COR-L47 (cell line): ENCODE measurements at regions not wholly inside any gene's neighbourhood (a gene's known extent, or its start where the extent isn't known, plus 50 kb on each side); places are given as distances from the start of the nearest gene placed in this dataset.

Experiments used
- DNase-seq: peaks from one replicate; lab custom pipeline; 2025; lab: John Stamatoyannopoulos, UW

DNA sequence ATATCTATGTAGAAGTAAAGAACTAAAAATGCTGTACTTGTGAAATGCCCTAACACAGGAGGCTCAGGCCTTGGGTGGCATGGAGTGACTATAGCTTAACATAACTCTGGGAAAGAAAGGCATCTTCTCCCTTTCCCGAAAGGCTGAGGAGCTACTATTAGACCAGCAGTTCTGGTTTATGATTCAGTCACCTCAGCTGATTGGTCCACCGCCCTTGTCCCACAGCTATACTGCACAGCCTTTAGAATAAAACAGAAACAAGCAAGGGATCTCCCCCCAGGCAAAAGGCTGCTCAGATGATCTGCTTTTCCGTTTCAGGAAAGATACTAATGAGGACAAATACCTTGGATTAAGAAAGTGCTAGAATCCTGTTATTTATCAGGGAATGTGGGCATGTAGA, 171.3 kb downstream of the SNCA start:
- DNase-seq, result no peak

DNA sequence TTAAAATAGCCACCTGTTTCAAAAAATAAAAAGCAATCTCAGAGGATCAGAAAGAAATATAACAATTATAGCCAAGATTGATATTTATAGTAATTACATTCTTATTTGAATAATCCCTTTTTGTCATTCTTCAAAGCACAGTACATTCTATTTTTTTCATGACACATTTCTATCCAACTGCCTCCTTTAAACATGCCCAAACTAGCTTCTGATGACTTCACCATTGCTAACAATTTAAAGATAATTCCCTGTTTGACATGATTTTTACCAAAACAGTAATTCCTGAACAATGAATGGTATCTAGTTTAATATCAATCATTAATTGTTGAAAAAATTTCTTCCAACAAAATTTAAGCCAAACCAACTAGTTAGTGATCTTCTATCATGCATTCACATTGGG, 172.4 kb downstream of the SNCA start:
- DNase-seq, result no peak

DNA sequence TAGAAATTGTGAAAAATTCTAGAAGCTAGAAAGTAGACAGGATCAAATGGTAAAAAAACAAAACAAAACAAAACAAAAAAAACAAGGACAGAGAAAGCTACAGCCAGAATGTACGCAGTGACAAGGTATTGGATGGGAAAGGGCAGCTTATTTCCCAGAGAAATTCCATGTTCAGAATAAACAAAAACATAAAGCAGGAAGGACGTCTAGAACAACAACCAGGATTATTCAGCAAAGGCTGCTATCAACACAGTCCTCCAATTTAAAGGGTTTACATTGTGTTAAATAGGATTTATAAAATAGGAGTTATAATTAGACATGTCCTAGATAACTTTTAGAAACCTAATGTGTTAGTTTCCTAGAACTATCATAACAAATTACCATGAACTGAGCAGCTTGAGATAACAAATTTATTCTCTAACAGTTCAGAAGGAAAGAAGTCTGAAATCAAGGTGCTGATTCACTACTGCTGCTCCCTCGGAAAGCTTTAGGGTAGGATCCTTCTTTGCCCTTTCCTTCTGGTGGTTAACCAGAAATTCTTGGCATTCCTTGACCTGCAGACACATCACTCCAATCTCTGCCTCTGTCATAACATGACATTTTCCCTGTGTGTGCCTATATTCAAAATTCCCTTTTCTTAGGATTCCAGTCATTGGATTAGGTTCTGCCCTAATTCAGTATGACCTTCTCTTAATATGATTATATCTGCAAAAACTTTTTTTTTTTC, 175.6 kb downstream of the SNCA start:
- no peak for DNase-seq

DNA sequence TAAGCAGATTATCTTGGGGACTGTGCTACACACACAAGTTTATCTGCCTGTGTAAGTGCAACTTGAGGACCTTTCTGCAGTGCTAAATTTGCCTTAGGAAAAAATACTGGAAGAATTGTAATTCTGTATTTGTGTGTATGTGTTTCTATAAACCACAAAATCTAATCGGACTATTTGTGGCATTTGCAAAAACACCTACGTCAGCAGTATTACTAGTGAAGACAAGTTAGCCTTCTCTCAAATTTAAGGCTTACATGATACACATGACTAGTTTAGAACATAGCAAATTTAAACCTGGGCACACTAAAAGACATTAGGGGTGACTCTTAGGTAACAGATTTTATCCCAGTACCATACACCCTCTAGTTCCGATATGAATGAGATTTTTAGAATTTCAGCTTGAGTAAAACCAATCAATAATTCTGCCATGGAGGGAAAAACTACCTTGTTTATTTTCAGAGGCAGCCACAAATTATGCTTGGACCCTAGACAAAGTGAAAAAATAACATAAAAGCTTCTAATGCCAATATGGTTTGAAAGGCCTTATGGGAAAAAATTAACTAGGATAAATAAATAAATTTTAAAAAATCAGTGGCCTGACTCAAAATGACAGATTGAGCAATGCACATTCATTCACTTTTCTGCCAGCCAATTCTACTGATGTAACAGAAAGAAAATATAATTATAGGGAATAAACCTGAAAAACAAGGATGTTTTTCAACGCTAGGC, 176.4 kb downstream of the SNCA start:
- DNase-seq, result no peak

DNA sequence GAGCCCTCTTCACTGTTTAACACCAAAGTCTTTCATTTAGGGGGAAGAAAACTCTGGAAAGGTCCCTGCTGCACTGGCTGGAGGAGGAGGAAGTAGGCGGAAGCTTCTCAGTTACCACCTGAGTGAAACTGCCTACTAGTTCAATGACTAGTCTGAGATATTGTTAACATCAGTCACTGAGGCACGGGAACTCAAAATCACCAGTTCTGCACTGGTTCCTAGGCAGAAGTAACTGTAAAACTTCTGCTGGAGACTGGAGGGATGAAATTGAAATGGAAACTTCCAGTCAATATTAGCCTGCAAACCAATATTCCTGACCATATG, 178.3 kb downstream of the SNCA start:
- DNase-seq, result no peak

DNA sequence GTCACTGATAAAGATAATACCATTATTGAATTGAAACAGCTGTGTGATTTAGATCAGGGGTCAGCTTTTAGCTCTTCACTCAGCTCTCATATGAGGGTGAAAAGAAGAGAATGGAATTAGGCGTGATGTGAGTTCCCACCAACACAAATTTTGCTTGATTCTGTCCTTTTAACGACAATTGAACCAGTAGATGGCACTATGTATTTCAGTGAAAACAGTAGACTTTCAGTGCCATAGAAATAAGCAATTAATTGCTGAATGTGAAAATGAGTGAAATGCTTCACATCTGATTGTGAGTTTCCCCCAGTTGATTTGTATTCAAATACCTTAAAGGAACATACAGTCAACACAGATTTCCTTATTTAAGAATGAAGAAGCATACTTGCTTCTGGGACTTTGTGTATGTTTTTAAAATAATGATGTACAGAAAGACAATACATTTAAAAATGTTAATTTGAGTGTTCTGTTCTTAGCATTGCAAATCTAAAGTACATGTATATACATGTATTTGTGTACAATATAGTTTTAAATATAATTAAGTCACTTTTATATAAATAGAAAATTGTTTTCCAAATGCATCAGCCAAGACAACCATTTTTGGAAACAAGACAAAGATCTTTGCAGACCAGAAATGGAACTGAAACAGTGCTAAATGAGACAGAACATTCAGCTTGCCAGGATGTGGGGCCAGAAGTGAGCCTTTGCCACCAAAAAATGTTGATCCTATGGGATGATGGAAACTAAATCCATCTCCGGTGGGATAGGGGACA, 178.8 kb downstream of the SNCA start:
- peak; percentile 63 for DNase-seq

DNA sequence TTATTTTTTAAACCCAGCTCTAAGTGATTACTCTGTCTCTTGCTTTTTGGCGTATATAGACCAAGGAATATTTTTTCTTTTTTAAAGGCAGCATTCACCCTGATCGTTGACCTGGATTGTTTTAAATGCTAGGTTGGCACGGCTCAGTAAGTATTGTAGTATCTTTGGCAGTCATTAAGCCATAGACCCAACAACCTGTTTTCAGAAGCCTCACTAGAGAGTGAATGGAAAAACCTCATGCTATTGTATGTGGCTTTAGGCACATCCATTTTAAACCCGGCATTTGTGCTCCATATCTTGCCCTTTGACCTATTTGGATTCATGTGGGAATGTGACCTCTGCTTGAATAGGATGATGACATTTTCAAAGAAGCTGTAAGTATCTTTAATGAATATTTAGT, 183.9 kb downstream of the SNCA start:
- no peak for DNase-seq

DNA sequence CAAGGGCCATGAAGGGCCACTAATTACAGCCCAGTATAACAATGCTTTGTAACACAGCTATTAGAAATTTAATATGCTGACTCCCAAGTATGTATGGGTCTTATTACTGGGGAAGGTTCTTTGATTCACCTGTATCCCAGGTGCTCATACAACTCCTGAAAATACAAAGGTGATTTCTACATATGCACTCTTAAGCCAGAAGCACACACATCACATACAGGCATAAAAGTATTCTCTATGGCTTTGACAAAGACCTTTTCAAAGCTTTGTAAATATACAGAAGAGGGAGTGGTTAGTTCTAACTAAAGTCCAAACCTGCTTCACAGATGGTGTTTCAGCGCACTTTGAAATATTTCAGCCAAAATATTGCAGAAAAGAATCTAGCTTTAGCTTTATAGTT, 191.5 kb downstream of the SNCA start:
- no peak for DNase-seq

DNA sequence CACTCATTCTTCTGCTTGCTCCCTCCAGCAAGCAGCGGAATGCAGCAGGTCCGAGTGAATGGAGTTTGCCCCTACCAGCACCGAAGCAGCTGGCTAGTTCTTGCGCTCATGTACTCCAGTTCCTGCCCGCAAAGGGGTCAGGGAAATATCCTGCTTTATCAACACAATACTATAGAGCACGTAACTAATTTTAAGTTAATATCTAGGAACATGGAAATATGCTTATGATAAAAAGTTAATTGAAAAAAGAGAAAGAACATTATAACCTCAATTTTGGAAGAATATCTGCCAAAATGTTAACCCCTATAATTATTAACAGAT, 195.6 kb downstream of the SNCA start:
- no peak for DNase-seq

DNA sequence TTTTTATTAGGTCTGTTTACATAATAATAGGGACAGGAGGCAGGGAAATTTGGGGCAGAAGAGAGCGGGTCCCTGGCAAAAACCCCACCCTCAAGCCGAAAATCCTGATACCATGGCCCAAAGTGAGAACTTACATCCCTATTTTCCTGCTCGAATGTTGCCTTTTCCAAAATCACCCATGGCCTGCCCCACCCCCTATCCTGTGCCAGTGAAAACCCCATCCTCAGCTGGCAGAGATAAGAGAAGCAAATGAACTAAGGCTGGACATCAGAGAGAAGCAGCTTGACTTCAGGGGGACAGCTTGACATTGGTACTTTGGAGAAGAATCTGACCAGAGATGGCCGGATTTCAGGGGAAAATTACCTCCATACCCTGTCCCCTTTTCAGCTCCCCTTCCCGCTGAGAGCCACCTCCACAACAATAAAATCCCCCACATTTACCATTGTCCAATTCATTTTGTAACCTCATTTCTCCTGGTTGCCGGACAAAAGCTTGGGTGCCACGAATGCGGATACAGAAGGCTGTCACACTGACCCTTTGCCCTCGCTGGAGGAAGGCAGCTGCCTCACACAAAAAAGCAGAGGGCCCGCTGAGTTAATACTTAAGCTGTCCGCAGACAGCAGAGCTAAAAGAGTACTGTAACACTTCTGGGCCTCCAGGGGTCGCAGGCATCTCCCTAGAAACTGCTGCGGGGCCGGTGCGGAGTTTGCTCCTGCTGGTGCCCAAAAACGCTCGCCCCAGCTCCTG, 196.2 kb downstream of the SNCA start:
- DNase-seq, result no peak

DNA sequence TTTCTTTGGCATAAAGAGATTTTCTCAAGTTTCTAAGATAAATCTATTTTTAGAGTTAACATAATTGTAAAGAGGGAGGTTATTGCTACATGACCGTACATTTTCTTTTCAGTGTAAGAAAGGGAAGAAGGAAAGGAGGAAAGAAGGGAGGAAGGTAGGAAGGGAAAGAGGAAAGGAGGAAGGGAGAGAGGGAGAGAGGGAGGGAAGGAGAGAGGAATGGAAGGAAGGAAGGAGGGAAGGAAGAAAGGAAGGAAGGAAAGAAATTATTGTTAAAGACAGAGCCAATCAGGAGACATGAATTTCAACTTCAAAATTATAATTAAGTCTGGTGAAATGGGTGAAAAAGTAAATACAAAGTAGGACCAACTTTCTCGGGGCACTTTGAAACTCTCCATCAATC, 197.6 kb downstream of the SNCA start:
- no peak for DNase-seq

DNA sequence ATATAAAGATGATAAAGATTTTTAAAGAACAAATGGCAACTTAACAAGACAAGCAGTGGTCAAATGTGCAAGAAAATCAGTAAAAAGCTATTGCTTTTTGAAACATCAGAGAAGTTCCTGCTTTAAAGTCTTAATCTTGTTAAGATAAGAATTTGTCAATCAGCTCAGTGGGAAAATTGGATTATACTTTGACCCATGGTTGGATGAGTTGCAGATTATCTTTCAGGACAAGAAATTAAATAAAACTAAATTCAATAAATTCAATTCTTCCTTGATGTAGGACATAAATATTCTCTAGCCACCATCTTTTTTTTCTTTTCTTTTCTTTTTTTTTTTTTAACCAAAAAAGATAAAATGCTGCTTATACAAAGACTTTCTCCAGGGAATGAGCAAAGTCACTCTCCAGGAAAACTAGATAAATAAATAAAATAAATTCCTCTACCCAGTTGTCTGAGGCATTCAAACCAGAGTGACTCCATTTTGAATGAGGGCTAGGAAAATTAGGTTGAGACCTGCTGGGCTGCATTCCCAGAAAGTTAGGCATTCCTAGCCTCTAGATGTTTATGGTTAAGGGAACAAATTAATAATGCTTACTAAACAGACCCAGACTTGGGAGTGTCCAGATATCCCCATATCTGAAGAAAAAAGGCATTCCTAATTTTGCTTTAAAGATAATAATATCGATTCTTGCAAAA, 211.2 kb downstream of the SNCA start:
- no peak for DNase-seq

DNA sequence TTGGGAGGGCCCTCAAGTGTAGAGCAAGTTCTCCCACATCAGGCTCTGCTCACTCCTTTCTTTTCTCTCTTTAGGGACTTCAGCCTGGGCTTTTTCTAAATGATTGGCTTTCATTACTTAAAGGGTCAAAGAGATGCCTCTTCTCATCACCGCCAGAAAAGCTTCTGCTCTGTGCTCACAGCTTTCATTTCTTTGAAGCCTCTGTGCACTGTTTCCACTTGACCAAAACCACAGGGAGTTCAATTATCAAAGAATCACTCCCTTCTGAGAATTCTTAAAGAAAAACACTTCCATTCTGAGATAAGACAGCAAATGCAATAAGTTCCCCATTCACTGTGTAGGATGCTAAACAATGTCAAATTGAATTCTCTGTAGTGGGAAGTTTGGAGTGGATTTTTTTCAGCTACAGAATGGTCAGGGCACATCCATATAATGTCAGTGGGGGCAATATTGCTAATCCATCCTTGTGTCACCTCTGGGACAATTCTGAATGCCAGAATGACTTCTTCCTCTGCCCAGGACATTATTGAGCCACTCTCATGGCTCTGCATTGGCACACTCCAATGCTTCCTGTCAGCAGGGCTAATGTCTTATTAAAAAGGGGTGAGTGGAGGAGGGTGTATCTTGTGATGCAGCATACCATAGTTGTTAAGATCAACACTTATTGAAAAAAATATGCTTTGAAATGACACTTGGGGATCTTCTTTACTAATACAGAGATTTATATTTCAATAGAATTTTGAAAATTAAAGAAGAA, 217.6 kb downstream of the SNCA start:
- no peak for DNase-seq

DNA sequence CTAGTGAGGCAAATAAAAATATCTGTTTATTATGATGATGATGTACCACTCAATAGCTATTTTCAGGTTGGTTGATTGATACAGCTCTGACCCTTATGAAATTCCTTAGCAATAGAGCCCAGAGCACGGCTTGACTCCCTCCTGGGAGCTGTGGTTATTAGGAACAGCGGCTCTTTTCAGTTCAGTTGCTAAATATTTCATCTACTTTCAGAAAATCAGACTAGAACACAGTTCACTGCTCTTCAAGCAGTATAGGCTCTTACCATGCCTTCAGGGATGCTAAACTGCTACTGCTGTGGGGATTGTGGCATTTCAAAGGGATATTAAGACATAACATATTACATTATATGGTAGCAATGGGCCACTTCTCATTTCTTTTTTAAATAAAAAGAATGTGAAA, 218.8 kb downstream of the SNCA start:
- DNase-seq, result no peak

DNA sequence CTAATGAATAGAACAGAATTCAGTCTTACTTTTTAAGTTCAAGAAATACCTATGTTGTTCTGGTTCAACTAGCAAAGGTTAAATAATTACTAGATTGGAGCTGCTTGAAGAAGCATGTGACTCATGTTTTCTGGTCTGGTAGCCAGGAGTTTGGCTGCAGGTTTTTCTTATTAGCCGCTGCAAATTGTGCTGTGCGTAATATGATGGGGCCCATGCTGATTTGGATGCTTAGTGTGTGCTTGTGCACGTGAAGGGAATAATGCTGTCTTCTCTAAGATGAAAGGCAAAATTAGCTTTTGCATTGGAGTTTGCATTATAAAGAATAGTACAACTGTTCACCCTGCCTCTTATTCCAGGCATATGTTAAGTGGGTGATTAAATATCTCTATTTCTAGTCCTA, 219.6 kb downstream of the SNCA start:
- no peak for DNase-seq

DNA sequence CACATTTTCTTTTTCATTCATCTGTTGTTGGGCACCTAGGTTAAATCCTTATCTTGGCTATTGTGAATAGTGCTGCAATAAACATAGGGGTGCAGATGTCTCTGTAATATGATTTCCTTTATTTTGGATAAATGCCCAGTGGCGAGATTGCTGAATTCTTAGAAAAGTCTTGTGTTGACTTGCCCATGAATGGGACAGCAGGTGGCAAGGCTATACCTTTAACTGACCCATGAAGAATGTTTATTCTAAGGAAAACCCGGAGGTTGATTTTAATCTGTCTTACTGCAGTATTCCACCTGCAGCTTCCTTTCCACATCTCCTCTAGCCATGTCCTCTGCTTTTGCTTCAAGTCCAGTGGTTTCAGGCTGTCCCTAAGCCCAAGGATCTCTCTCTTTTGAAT, 220.6 kb downstream of the SNCA start:
- DNase-seq, result no peak

DNA sequence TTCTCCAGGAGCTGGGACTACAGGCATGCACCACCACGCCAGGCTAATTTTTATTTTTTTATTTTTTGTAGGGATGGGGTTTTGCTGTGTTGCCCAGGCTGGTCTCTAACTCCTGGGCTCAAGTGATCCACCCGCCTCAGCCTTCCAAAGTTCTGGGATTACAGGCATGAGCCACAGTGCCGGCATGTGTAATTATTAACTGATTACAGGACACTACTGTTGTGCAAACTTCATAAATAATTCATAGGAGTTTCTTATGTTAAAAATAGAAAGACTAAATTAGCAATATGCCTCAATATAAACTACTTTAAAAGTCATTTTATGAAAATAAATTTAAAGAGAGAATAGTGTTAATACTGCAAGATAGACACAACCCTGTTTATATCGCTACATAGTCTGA, 221.9 kb downstream of the SNCA start:
- no peak for DNase-seq

DNA sequence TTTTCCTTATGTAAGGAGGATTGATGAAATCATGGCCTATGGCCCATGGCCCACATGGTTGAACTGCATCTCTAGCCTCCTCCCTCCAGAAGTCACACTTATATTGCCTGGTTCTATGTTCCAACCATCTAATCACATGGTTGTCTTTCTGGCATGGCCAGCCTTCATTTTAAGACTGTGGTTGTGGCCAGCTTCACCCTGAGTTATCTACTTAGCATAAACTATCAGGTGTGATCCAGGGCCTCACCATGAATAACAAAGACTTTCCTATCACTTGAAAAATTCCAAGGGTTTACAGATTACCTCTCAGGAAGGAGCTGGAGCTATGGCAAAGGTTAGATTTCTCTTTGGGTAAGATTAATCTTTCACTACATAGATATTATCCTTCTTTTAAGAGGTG, 222.8 kb downstream of the SNCA start:
- DNase-seq, result no peak

DNA sequence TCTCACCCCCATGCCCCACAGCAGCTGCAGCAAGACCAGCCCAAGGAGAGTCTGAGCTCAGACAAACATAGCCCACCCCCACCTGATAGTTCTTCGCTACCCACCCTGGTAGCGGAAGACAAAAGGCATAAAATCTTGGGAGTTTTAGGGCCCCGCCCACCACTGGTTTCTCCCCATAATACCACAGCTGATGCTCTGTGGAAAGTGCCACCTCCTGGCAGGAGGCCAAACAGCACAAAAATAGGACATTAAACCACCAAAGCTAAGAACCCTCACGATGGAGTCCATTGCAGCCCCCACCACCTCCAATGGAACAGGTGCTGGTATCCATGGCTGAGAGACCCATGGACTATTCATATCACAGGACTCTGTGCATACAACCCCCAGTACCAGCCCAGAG, 226.7 kb downstream of the SNCA start:
- no peak for DNase-seq

DNA sequence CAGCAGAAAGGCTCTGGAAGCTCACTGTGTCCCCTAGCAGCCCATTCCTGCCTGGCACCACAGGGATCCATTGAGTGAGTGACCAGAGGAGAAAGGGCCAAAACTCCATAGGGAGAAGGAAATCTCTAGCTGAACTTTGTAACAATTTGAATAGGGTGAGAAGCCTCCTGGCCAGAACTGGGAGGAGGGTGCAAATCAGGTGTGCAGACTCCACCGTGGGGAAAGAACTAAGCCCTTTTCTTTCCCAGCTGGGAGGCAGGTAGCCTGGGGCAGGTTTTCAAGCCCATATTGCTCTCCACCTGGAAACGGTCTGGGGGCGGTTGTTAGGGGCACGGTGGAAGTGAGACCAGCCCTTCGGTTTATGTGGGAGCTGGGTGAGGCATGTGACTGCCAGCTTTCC, 227.2 kb downstream of the SNCA start:
- DNase-seq, result no peak

DNA sequence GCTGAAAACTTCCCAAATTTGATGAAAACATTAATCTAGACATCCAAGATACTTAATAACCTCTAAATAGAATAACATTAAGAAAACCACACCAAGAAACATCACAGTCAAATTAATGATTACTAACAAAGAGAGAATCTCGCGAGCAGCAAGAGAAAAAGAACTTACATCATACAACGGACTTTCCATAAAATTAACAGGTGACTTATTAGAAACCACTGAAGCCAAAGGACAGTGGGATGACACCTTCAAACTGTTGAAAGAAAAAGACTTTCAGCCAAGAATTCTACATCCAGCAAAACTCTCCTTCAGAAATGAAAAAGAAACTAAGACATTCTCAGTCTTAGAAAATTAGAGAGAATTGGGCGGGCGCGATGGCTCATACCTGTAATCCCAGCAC, 232.0 kb downstream of the SNCA start:
- DNase-seq, result no peak
